GM12891 (cell line): ENCODE measurements at regions not wholly inside any gene's neighbourhood (a gene's known extent, or its start where the extent isn't known, plus 50 kb on each side); places are given as distances from the start of the nearest gene placed in this dataset.
"Not testable (repeated sequence)": the region's sequence is repeated elsewhere in the genome, so short reads cannot be mapped to it uniquely, and the experiment has no call there.

ENCODE experiments used
- PAX5 ChIP-seq: IDR thresholded peaks from 2 replicates; pipeline ENCODE4 v1.6.1; 2011; ENCODE audit warnings: low read length, moderate library complexity, mild to moderate bottlenecking; ENCODE audit not compliant: insufficient read depth, severe bottlenecking
- POLR2A ChIP-seq: IDR thresholded peaks from 2 replicates; pipeline ENCODE4 v1.6.1; 2011; ENCODE audit warnings: low read depth, low read length, control low read depth
- POLR2AphosphoS5 ChIP-seq: IDR thresholded peaks from 2 replicates; pipeline ENCODE4 v1.6.1; 2011; ENCODE audit warnings: low read depth, low read length, control low read depth
- POU2F2 ChIP-seq: IDR thresholded peaks from 2 replicates; pipeline ENCODE4 v1.6.1; 2011; ENCODE audit warnings: low read depth, mild to moderate bottlenecking, control low read depth, low read length, moderate library complexity
- SPI1 ChIP-seq: IDR thresholded peaks from 2 replicates; pipeline ENCODE4 v1.6.1; 2011; ENCODE audit warnings: low read depth, low read length, control low read depth
- TAF1 ChIP-seq: IDR thresholded peaks from 2 replicates; pipeline ENCODE4 v1.6.1; 2011; ENCODE audit warnings: low read depth, low read length, control low read depth

- not testable (repeated sequence) for TF ChIP-seq TAF1, POLR2A, POLR2AphosphoS5, POU2F2
- peak; percentile 92 for TF ChIP-seq SPI1
- TF ChIP-seq PAX5: peak; percentile 14
Observed at GRCh38 chr17:15831182-15831581, 99.1 kb downstream of the TBC1D26 start.
